Urinary bladder (tissue), 3 donors: ENCODE measurements at regions not wholly inside any gene's neighbourhood (a gene's known extent, or its start where the extent isn't known, plus 50 kb on each side); places are given as distances from the start of the nearest gene placed in this dataset.

ENCODE experiments used
- DNase-seq: peaks from one replicate; pipeline ENCODE4 v3.0.0-alpha.2; 2015; ENCODE audit errors: extremely low spot score
- H3K27ac ChIP-seq: one replicate; pipeline ENCODE4 v1.5.1; 2013; ENCODE audit warnings: low read depth, mild to moderate bottlenecking, moderate library complexity
- H3K36me3 ChIP-seq: one replicate; pipeline ENCODE4 v1.6.1; 2013; ENCODE audit warnings: mild to moderate bottlenecking, moderate library complexity; ENCODE audit not compliant: insufficient read depth
- H3K4me1 ChIP-seq: one replicate; pipeline ENCODE4 v1.6.1; 2013; ENCODE audit warnings: mild to moderate bottlenecking, moderate library complexity; ENCODE audit not compliant: insufficient read depth
- H3K4me3 ChIP-seq: one replicate; pipeline ENCODE4 v1.5.1; 2013; ENCODE audit warnings: low read depth, low read length
- whole genome bisulfite sequencing: extraction: QIAGEN DNeasy Blood & Tissue Kit; methylation state at CpG from one replicate; pipeline ENCODE4 v1.1.7; 2013; 5-methylcytosine and 5-hydroxymethylcytosine counted together
- donor health status: healthy with polysubstance abuse.
- donor health status: healthy.

- WGBS = 84% methylated on average over 2 of the region's 2 CpGs
- H3K4me3 ChIP-seq = no peak overlapping the region
- no peaks in the 10 kb centered on the region for H3K36me3 ChIP-seq
- no peak for DNase-seq
- no peak overlapping the region for H3K27ac ChIP-seq
- H3K4me1 ChIP-seq = no peaks in the 10 kb centered on the region
Measured at GRCh38 chr5:153005711-153006110, 484.8 kb upstream of the GRIA1 start.

- no peak overlapping the region for H3K4me3 ChIP-seq
- H3K36me3 ChIP-seq = no peaks in the 10 kb centered on the region
- 84% methylated on average over 3 of the region's 3 CpGs for WGBS
- H3K27ac ChIP-seq = no peak overlapping the region
- H3K4me1 ChIP-seq = no peaks in the 10 kb centered on the region
- DNase-seq = no peak
Measured at GRCh38 chr5:153006681-153007080, 483.8 kb upstream of the GRIA1 start.

- H3K4me1 ChIP-seq = no peaks in the 10 kb centered on the region
- H3K36me3 ChIP-seq = no peaks in the 10 kb centered on the region
- DNase-seq = no peak
- H3K27ac ChIP-seq = no peak overlapping the region
- no peak overlapping the region for H3K4me3 ChIP-seq
- 84% methylated on average over 4 of the region's 4 CpGs for WGBS
Measured at GRCh38 chr5:153014194-153014593, 476.3 kb upstream of the GRIA1 start.

- no peaks in the 10 kb centered on the region for H3K36me3 ChIP-seq
- no peak overlapping the region for H3K4me3 ChIP-seq
- H3K4me1 ChIP-seq = no peaks in the 10 kb centered on the region
- 88% methylated on average over 4 of the region's 4 CpGs for WGBS
- H3K27ac ChIP-seq = no peak overlapping the region
- DNase-seq = no peak
Measured at GRCh38 chr5:153018121-153018520, 472.3 kb upstream of the GRIA1 start.

- Histone ChIP-seq H3K27ac (no peak overlapping the region), H3K4me3 (no peak overlapping the region), H3K36me3 (no peaks in the 10 kb centered on the region), H3K4me1 (no peaks in the 10 kb centered on the region)
- no peak for DNase-seq
- 82% methylated on average over 5 of the region's 5 CpGs for WGBS
Measured at GRCh38 chr5:153030755-153031725, 459.4 kb upstream of the GRIA1 start.

GRCh38 chr5:153039501-153039900 is 451.0 kb upstream of the GRIA1 start:
- Histone ChIP-seq H3K4me1 (no peaks in the 10 kb centered on the region), H3K36me3 (no peaks in the 10 kb centered on the region), H3K4me3 (no peak overlapping the region), H3K27ac (no peak overlapping the region)
- DNase-seq = no peak
- WGBS = 35% methylated on average over 3 of the region's 3 CpGs

GRCh38 chr5:153043886-153044285 is 446.6 kb upstream of the GRIA1 start:
- no peaks in the 10 kb centered on the region for H3K36me3 ChIP-seq
- DNase-seq = no peak
- H3K4me1 ChIP-seq = no peaks in the 10 kb centered on the region
- 87% methylated on average over 1 of the region's 1 CpG for WGBS
- no peak overlapping the region for H3K4me3 ChIP-seq
- H3K27ac ChIP-seq = no peak overlapping the region

- DNase-seq = no peak
- H3K4me3 ChIP-seq = no peak overlapping the region
- 48% methylated on average over 1 of the region's 1 CpG for WGBS
- no peak overlapping the region for H3K27ac ChIP-seq
- no peaks in the 10 kb centered on the region for H3K4me1 ChIP-seq
- H3K36me3 ChIP-seq = no peaks in the 10 kb centered on the region
Measured at GRCh38 chr5:153050496-153051179, 439.8 kb upstream of the GRIA1 start.

- DNase-seq = no peak
- Histone ChIP-seq H3K27ac (no peak overlapping the region), H3K4me3 (no peak overlapping the region), H3K4me1 (no peaks in the 10 kb centered on the region), H3K36me3 (no peaks in the 10 kb centered on the region)
Measured at GRCh38 chr5:153066281-153066680, 424.2 kb upstream of the GRIA1 start.

- no peak overlapping the region for H3K27ac ChIP-seq
- 81% methylated on average over 1 of the region's 1 CpG for WGBS
- H3K4me1 ChIP-seq = no peaks in the 10 kb centered on the region
- no peaks in the 10 kb centered on the region for H3K36me3 ChIP-seq
- no peak overlapping the region for H3K4me3 ChIP-seq
- DNase-seq = no peak
Measured at GRCh38 chr5:153067869-153068268, 422.6 kb upstream of the GRIA1 start.

GRCh38 chr5:153079396-153079795 is 411.1 kb upstream of the GRIA1 start:
- Histone ChIP-seq H3K4me3 (no peak overlapping the region), H3K27ac (no peak overlapping the region), H3K36me3 (no peaks in the 10 kb centered on the region), H3K4me1 (no peaks in the 10 kb centered on the region)
- WGBS = 79% methylated on average over 5 of the region's 5 CpGs
- no peak for DNase-seq

GRCh38 chr5:153080940-153081339 is 409.5 kb upstream of the GRIA1 start:
- no peak for DNase-seq
- Histone ChIP-seq H3K27ac (no peak overlapping the region), H3K4me3 (no peak overlapping the region), H3K36me3 (no peaks in the 10 kb centered on the region), H3K4me1 (no peaks in the 10 kb centered on the region)
- 84% methylated on average over 6 of the region's 6 CpGs for WGBS

- 65% methylated on average over 4 of the region's 4 CpGs for whole genome bisulfite sequencing
- H3K4me1 ChIP-seq = no peaks in the 10 kb centered on the region
- no peak overlapping the region for H3K27ac ChIP-seq
- H3K4me3 ChIP-seq = no peak overlapping the region
- no peak for DNase-seq
- no peaks in the 10 kb centered on the region for H3K36me3 ChIP-seq
Measured at GRCh38 chr5:153081385-153081784, 409.1 kb upstream of the GRIA1 start.

- Histone ChIP-seq H3K4me3 (no peak overlapping the region), H3K36me3 (no peaks in the 10 kb centered on the region), H3K27ac (no peak overlapping the region), H3K4me1 (no peaks in the 10 kb centered on the region)
- DNase-seq = no peak
- WGBS = 92% methylated on average over 3 of the region's 3 CpGs
Measured at GRCh38 chr5:153084511-153084910, 406.0 kb upstream of the GRIA1 start.
